Choroid plexus epithelial cell (primary cell): ENCODE measurements at regions not wholly inside any gene's neighbourhood (a gene's known extent, or its start where the extent isn't known, plus 50 kb on each side); places are given as distances from the start of the nearest gene placed in this dataset.

Experiments used
- DNase-seq: peaks from one replicate; pipeline ENCODE4 v3.0.0-alpha.2; 2010; ENCODE audit warnings: low read depth
- H3K4me3 ChIP-seq: 2 replicates; pipeline ENCODE4 v1.5.1; 2011; ENCODE audit warnings: low read depth, mild to moderate bottlenecking, control low read depth, low read length, moderate library complexity
- TF ChIP-seq, protein P1 (sequence below): conservative IDR thresholded peaks from 2 replicates; pipeline ENCODE4 v1.5.1; 2011; ENCODE audit warnings: low read depth, mild to moderate bottlenecking, control low read depth, inconsistent platforms, low read length, moderate library complexity

DNA sequence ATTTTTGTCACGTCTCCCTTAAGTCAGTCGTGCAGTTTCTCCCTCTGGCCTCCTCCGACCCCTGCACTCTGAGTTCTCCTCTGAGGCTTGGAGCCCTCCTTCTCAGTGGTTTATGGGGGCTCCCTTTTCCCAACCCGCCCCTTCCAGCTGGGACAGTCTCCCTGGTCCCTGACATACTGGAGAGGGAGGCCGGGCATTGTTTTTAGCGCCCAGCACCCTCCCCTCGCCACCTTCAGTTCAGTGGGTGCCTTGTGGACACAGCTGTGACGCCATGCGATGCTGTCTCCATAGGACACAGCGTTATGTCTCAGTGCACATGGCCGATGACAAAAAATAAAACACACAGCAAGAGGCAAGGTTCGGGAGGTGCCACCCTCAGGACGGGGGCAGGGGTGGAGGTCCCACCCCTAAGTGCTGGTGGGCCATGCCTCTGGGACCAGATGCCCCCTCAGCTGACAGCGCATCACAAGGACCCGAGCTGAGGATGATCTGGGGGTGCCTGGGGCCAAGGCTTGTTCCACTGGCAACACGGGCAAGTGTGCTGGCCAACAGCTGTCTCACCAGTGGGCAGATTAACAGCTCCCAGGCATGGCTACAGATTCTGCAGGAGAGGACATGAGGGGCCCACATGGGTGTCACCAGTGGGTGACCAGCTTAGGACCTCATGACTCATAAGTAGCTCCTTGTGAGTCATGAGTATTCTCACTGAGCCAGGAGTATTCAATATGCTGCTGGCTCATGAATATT, 81.6 kb downstream of the PLXNA1 start:
- TF ChIP-seq, protein P1, sequence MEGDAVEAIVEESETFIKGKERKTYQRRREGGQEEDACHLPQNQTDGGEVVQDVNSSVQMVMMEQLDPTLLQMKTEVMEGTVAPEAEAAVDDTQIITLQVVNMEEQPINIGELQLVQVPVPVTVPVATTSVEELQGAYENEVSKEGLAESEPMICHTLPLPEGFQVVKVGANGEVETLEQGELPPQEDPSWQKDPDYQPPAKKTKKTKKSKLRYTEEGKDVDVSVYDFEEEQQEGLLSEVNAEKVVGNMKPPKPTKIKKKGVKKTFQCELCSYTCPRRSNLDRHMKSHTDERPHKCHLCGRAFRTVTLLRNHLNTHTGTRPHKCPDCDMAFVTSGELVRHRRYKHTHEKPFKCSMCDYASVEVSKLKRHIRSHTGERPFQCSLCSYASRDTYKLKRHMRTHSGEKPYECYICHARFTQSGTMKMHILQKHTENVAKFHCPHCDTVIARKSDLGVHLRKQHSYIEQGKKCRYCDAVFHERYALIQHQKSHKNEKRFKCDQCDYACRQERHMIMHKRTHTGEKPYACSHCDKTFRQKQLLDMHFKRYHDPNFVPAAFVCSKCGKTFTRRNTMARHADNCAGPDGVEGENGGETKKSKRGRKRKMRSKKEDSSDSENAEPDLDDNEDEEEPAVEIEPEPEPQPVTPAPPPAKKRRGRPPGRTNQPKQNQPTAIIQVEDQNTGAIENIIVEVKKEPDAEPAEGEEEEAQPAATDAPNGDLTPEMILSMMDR, result no peak
- peak; percentile 55 for DNase-seq
- no peak overlapping the region for H3K4me3 ChIP-seq

DNA sequence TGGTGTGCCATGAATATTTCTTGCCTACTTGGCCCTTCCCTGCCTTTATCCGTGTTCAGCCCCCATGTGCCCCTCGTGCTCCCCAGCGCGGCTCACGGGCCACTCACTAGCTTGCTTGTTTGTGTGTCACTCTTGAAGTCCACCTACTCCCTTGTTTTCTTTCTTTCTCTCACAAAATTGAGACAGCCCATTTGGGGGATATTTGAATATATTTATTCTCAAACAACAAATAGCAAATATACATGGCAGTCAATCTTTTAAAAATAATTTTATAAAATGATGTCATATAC, 82.2 kb downstream of the PLXNA1 start:
- TF ChIP-seq, protein P1, result no peak
- no peak overlapping the region for H3K4me3 ChIP-seq
- DNase-seq, result no peak

DNA sequence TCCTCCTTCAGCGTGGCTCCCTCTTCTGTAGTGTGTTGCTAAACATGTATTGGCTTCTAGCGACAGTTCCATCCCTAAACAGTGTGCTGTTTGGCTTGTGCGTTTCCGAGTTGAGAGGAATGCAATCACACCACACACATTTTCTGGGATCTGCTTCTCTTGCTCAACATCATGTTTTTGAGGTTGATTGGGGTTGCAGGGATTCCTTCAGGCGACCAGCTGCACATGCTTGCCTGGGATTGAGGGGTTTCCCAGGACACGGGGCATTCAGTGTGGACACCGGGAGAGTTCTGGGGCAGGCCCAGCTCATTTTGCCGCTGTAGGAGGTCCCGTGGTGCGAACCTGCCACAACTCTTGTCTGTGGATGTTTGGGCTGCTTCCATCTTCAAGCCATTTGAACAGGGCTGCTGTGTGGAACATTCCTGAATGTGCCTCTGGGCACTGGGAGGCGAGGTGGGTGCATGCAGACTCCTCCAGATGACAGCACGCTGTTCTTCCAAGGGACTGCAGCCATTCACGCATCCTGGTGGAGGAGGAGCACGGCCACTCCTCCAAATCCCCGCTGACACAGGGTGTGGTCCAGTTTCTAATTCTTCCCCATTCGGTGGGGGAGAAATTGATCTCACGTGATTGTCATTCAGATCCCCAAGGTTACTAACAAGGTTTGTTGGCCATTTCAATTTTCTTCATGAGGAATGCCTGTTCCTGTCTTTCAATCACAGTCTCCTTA, 82.8 kb downstream of the PLXNA1 start:
- TF ChIP-seq, protein P1, result no peak
- no peak overlapping the region for H3K4me3 ChIP-seq
- DNase-seq, result no peak

GRCh38 chr3:127066635-127067034, 83.7 kb downstream of the PLXNA1 start:
- TF ChIP-seq, protein P1, result no peak
- H3K4me3 ChIP-seq, result no peak overlapping the region
- no peak for DNase-seq

DNA sequence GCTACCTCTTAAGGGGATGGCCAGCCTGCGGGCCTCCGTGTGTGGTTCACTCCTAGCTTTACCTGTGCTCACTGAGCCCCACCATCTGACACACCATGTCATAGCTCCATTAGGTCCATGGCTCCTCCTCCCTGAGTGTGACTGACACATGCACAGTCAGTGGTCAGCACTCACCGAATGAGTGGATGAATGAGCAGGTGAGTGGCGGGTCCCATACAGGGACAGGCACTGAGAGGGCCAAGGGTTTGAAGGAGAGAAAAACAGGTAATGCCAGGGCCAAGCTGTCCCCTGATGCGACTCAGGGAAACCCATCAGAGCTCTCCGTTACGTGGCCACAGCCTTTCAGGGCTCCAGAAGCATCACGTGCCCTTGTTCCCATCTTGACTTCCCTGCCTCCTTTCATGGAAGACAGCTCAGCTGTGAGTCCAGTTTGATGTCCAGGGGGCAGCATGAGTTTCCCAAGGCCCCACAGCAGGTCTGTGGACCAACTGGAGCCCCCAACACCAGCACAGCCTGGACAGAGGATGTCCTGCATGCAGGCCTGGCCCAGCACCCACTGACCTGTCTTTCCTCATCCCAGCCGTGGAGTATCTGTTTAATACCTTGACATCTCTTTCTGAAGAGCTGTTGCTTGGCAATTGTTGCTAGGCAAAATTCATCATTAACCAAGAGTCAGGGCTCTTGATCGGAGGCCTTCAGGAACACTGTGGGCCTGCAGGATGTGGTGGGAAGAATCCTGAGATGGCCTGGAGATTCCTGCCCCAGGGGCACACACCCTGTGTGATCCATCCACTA, 84.4 kb downstream of the PLXNA1 start:
- no peak overlapping the region for H3K4me3 ChIP-seq
- DNase-seq, result no peak
- TF ChIP-seq, protein P1, result no peak

DNA sequence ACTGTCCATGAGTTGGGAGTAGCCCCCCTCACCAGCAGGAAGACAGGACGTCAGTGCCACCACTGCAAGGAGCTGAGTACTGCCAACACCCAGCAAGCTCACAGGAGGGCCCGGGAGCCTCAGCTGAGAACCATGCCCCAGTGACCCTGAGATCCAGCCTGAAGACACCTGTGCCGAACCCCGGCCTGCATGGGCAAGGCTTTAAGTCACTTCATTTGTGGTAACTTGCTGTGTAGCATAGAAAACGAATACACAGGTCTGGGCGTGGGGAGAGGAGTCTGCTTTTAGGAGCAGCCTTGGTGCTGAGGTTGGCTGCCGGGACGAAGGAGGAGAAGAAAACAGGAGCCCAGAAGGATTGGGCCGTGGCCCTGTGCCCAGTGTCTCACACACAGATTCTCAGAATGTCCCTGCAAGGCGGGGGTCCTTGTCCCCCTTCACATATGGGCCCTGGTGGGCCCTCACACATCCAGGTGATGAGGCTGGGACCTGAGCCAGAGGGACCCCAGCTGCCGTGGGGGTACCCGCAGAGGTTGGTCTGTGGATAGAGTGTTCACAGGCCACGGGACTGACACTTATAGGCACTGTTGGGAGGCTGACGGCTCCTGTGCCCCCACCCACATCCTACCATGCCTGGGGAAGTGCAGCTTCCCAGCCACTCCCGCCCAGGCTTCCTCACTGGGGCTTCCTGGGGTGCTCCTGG, 85.3 kb downstream of the PLXNA1 start:
- H3K4me3 ChIP-seq, result no peak overlapping the region
- TF ChIP-seq, protein P1, result no peak
- no peak for DNase-seq
